Activated naive CD4-positive, alpha-beta T cell treated with anti-CD3 and anti-CD28 coated beads, Interleukin-2, amount 50 U/mL, for 72 hours (primary cell): ENCODE measurements at regions not wholly inside any gene's neighbourhood (a gene's known extent, or its start where the extent isn't known, plus 50 kb on each side); places are given as distances from the start of the nearest gene placed in this dataset.
"Not testable (repeated sequence)": the region's sequence is repeated elsewhere in the genome, so short reads cannot be mapped to it uniquely, and the experiment has no call there.

Source experiments
- ATAC-seq, 2 donors: fragments of 150-1000 bp; cut with Tn5 transposase; 2 replicates each; pipeline ENCODE4 v1.10.0; 2021; ENCODE audit warnings: mild to moderate bottlenecking in 2 of 2, moderate library complexity in 2 of 2
- DNase-seq, 2 donors: peaks; one replicate each; pipeline ENCODE4 v3.0.0; 2021 to 2022; ENCODE audit warnings: low spot score in 2 of 2
- H3K27ac Mint-ChIP-seq, 2 donors: one replicate each; pipeline ENCODE4 v1.8.0; 2022; ENCODE audit warnings: mild to moderate bottlenecking in 2 of 2, mixed read lengths in 2 of 2
- H3K36me3 Mint-ChIP-seq, 2 donors: one replicate each; pipeline ENCODE4 v1.8.0; 2022; ENCODE audit warnings: mixed read lengths in 2 of 2
- H3K9me3 Mint-ChIP-seq, 2 donors: one replicate each; pipeline ENCODE4 v1.8.0; 2022; ENCODE audit warnings: mixed read lengths in 2 of 2

- H3K36me3 Mint-ChIP-seq: no peaks in the 10 kb centered on the region
- no peak overlapping the region for H3K27ac Mint-ChIP-seq
- H3K9me3 Mint-ChIP-seq: no peaks in the 10 kb centered on the region
- DNase-seq (no peak), ATAC-seq (no peak)
Observed at GRCh38 chr7:29619111-29619510, 55.5 kb downstream of the PRR15 start.

GRCh38 chr7:29619848-29620555 lies 56.4 kb downstream of the PRR15 start:
- H3K9me3 Mint-ChIP-seq: no peaks in the 10 kb centered on the region
- no peaks in the 10 kb centered on the region for H3K36me3 Mint-ChIP-seq
- ATAC-seq (no peak), DNase-seq (no peak)
- H3K27ac Mint-ChIP-seq: no peak overlapping the region

- ATAC-seq: no peak
- Mint-ChIP-seq H3K9me3 (no peaks in the 10 kb centered on the region), H3K27ac (no peak overlapping the region), H3K36me3 (no peaks in the 10 kb centered on the region)
- no peak for DNase-seq
Observed at GRCh38 chr7:29620556-29620930, 56.9 kb downstream of the PRR15 start.

- DNase-seq: no peak
- Mint-ChIP-seq H3K36me3 (no peaks in the 10 kb centered on the region), H3K27ac (no peak overlapping the region), H3K9me3 (no peaks in the 10 kb centered on the region)
- no peak for ATAC-seq
Observed at GRCh38 chr7:29622335-29623265, 59.0 kb downstream of the PRR15 start.

GRCh38 chr7:29623973-29624372 lies 60.3 kb downstream of the PRR15 start:
- ATAC-seq (no peak), DNase-seq (no peak)
- no peak overlapping the region for H3K27ac Mint-ChIP-seq
- H3K36me3 Mint-ChIP-seq: no peaks in the 10 kb centered on the region
- H3K9me3 Mint-ChIP-seq: no peaks in the 10 kb centered on the region

- no peaks in the 10 kb centered on the region for H3K36me3 Mint-ChIP-seq
- DNase-seq: no peak
- no peak for ATAC-seq
- H3K9me3 Mint-ChIP-seq: no peaks in the 10 kb centered on the region
- no peak overlapping the region for H3K27ac Mint-ChIP-seq
Observed at GRCh38 chr7:29626730-29627129, 63.1 kb downstream of the PRR15 start.

- Mint-ChIP-seq H3K36me3 (no peaks in the 10 kb centered on the region), H3K27ac (no peak overlapping the region), H3K9me3 (no peaks in the 10 kb centered on the region)
- ATAC-seq: no peak
- DNase-seq: no peak
Observed at GRCh38 chr7:29627631-29628030, 64.0 kb downstream of the PRR15 start.

- no peak for ATAC-seq
- Mint-ChIP-seq H3K9me3 (no peaks in the 10 kb centered on the region), H3K27ac (no peak overlapping the region), H3K36me3 (no peaks in the 10 kb centered on the region)
- DNase-seq: no peak
Observed at GRCh38 chr7:29629507-29629906, 65.9 kb downstream of the PRR15 start.

- H3K36me3 Mint-ChIP-seq, H3K9me3 Mint-ChIP-seq, ATAC-seq, DNase-seq, H3K27ac Mint-ChIP-seq: not testable (repeated sequence)
Observed at GRCh38 chr7:29635067-29636008, 71.7 kb downstream of the PRR15 start.

GRCh38 chr7:29636009-29636351 lies 72.3 kb downstream of the PRR15 start:
- H3K36me3 Mint-ChIP-seq: no peaks in the 10 kb centered on the region
- H3K9me3 Mint-ChIP-seq: no peaks in the 10 kb centered on the region
- DNase-seq: no peak
- no peak overlapping the region for H3K27ac Mint-ChIP-seq
- ATAC-seq: no peak

- no peaks in the 10 kb centered on the region for H3K9me3 Mint-ChIP-seq
- ATAC-seq (no peak), DNase-seq (no peak)
- no peaks in the 10 kb centered on the region for H3K36me3 Mint-ChIP-seq
- H3K27ac Mint-ChIP-seq: no peak overlapping the region
Observed at GRCh38 chr7:29637374-29637773, 73.7 kb downstream of the PRR15 start.

GRCh38 chr7:29638841-29639240 lies 75.2 kb downstream of the PRR15 start:
- H3K9me3 Mint-ChIP-seq, H3K36me3 Mint-ChIP-seq, H3K27ac Mint-ChIP-seq, DNase-seq, ATAC-seq: not testable (repeated sequence)

GRCh38 chr7:29639386-29639785 lies 75.8 kb downstream of the PRR15 start:
- H3K27ac Mint-ChIP-seq: no peak overlapping the region
- H3K36me3 Mint-ChIP-seq: no peaks in the 10 kb centered on the region
- DNase-seq (no peak), ATAC-seq (no peak)
- no peaks in the 10 kb centered on the region for H3K9me3 Mint-ChIP-seq

- ATAC-seq (no peak), DNase-seq (no peak)
- no peak overlapping the region for H3K27ac Mint-ChIP-seq
- no peaks in the 10 kb centered on the region for H3K9me3 Mint-ChIP-seq
- H3K36me3 Mint-ChIP-seq: no peaks in the 10 kb centered on the region
Observed at GRCh38 chr7:29639886-29640595, 76.4 kb downstream of the PRR15 start.

GRCh38 chr7:29641651-29642050 lies 78.0 kb downstream of the PRR15 start:
- DNase-seq: no peak
- Mint-ChIP-seq H3K36me3 (no peaks in the 10 kb centered on the region), H3K27ac (no peak overlapping the region), H3K9me3 (no peaks in the 10 kb centered on the region)
- no peak for ATAC-seq

- no peak for DNase-seq
- Mint-ChIP-seq H3K27ac (no peak overlapping the region), H3K9me3 (no peaks in the 10 kb centered on the region), H3K36me3 (no peaks in the 10 kb centered on the region)
- no peak for ATAC-seq
Observed at GRCh38 chr7:29642494-29643155, 79.0 kb downstream of the PRR15 start.
